GM19025 (cell line): ENCODE measurements at regions not wholly inside any gene's neighbourhood (a gene's known extent, or its start where the extent isn't known, plus 50 kb on each side); places are given as distances from the start of the nearest gene placed in this dataset.

Source experiments
- ATAC-seq: cut with Tn5 transposase; IDR thresholded peaks from one replicate; pipeline ENCODE4 v1.9.1; 2021; ENCODE audit warnings: mild to moderate bottlenecking, low read depth, moderate library complexity; ENCODE audit not compliant: unreplicated experiment

DNA sequence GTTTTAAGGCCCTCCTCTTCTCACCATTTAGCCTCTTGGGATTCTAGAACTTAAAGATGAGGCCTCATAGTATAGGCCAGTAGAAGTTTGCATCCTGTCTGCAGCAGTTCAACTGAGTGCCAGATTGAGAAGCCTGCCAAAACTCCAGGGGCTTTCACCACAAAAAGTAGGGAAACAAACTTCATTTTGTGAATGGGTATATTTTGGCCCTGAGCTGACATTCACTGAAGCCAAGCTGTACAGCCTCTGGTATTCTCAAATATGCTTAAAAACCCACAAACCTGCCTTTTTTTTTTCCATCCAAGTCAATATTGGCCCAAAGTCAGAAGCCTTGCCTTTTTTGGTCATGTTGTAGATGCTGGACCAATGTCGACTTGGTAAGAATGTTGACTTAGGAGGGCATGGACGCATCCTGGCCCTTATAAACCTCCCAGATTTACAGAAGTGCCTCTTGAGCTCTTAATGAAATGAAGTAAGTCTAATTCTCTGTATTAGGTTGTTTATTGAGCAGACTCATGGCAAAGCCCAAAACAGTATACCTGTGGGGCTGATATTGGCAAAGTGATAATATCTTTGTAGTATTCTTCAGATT is 337.5 kb downstream of the CHRM3 start:
- no peak for ATAC-seq

DNA sequence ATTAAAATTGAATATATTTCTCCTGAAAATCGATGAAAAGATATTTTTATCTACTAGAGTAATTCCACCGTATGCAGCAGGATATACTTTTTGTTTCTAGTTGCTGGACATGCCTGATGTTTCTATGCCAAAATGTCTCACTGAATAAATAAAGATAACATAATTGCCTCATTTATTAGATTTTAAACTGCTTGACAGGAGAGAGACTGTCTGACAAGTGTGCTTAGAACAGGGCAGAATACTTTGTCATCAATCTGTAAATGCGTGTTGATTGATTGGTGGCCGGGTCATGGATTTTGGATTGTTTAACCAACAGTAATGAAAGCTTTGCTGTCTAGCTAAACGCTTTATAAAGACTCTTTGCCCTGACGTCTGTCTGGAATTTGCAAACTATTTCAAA is 339.0 kb downstream of the CHRM3 start:
- no peak for ATAC-seq

DNA sequence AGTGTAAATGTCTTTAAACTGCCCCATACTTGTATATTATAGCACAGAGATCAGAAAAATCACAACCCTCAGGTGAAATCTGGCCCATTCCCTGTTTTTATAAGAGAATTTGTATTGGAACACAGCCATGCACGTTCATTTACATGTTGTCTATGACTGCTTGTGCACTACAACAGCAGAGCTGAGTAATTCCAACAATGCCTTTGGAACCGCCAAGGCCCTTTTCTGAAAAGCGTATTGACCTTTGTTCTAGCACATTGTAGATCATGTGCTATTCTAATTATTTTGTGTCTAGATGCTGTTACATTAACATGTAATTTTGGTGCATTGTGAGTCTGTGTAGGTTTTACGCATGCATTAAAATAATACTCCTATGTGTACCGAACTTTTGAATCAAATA is 339.6 kb downstream of the CHRM3 start:
- ATAC-seq = no peak

GRCh38 chr1:239730378-239730777 is 344.0 kb downstream of the CHRM3 start:
- ATAC-seq = no peak

- no peak for ATAC-seq
Observed at GRCh38 chr1:239731082-239731748, 344.8 kb downstream of the CHRM3 start.

DNA sequence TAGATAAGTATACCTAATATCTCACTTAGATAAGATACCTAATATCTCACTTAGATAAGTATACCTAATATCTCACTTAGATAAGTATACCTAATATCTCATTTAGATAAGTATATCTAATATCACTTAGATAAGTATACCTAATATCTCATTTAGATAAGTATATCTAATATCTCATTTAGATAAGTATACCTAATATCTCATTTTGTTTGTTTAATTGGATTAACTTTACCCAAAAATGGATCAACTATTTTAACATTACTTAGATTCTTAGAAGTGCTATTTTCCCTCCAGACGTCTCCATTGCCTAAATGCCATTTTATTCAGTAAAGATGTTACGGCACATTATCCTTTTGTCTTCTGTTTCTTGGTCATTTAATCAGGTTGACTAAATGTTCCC is 346.4 kb downstream of the CHRM3 start:
- ATAC-seq = no peak

GRCh38 chr1:239733995-239734394 is 347.6 kb downstream of the CHRM3 start:
- no peak for ATAC-seq

DNA sequence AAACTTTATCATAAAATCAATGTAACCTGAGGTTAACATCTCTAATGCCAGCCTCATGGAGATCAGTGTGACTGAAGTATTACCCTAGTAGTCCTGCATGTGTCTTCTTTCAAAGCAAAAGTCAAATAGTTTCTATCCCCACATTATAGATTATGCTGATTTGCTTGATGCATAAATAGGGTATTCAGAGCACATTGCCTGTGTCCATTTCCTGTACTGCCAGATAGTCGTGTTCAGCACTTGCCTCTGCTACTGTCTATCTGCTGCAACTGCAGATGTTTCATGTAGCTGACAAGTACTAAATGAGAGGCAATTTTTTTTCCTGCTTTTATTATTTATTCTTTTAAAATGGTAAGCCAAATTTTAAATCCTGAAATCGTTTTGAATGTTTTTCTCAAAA is 348.7 kb downstream of the CHRM3 start:
- ATAC-seq = no peak

GRCh38 chr1:239736479-239736878 is 350.1 kb downstream of the CHRM3 start:
- ATAC-seq = no peak

- ATAC-seq = no peak
Observed at GRCh38 chr1:239739375-239739774, 352.3 kb upstream of the FMN2 start.

GRCh38 chr1:239739919-239740318 is 351.8 kb upstream of the FMN2 start:
- no peak for ATAC-seq

DNA sequence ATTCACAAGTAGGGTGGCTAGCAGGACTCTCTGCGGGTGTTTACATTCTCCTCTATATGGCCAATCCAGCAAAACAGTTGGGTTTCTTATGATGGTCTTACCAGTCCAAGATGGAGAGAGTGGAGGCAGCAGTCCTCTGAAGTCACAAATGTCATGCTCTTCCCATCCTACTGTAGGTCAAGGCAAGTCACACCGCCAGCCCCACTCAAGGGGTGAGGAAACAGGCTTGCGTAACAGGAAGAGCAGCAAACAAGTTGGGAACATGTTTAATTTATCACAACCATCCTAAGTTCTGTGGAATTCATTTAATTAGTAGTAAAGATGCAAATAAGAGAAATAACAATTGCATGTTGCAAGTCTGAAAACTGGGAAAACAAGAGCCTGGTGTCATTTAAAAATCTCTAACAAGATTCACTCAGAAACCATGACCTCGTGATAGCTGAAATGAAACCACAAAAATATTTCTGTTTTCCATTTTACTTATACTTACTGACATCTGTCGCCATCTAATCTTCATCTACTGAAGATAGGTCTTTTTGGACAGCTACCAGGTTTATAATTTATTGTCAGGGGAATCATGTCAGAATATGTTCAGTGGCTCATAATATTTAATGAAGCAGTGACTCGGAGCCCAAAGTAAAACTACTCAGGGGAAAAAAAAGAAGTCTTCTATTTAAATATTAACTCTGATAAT is 349.1 kb upstream of the FMN2 start:
- ATAC-seq = no peak

DNA sequence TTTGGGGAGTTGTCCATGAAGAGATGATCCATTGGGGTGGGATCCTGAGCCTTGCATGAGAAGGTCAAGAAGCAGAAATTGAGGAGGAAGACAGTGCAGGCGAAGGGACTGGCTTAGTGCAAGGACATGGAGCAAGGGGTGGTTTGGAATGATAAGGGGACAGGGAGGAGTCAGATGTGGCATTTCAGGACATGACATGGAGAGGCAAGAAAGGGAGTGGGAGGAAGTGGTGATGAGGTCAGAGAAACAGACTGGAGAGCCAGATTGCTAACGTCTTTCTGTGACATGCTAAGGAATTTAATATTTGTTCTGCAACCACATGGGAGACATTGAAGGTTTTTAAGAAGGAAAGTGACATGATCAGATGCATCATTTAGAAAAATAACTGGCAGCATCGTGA is 346.8 kb upstream of the FMN2 start:
- no peak for ATAC-seq

DNA sequence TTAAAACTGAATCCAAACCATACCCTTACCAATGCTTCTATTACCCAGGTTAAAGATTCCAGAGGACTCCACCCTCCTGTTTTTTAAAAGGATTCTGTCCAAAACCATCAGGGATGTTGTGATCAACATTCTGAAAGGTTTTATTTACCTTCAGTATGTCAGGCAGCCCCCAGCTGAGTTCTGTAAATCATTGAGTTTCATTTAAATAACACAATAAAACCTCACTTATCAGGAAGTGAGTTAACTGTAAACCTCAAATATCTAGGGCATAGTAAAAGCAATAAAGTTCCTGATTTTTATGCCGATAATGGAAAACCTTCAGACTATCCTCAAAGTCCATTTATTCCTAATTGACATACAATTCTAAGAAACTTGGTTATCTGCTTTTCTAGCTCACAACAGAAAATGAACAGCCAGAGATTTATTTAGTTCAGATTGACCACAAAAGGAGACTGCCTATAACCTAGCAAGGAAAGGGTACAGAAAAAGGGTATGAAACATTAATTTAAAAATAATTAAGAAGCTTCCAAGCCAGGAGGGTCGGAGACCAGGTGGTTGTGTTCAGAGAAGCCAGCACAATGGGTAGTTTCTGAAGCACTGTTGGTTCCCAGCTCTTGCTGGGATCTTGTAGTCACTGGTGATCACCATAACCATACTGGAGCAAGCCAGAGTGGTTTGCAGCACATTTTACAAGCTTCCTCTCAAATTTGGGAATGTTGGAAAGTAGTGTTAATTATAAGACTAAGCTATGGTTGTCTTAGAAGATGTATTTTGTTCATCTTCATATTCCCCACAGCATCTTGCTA is 336.4 kb upstream of the FMN2 start:
- no peak for ATAC-seq

DNA sequence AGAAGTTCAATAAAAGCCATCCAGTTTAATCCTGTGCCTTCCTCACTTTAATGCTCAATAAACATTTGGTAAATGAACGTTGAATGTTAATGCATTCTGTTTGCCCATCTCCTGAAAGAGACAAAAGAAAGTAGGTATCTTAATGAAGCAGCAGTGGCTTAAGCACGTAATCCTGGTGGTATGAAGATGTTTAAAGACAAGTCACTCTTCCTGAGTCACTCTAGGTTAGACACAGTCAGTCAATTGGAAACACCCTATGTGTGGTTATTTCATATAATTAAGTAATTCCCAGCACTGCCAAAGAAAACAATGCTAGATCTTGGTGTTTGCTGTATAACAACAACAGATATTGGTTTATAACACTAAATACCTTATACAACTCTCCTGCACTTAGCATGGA is 334.0 kb upstream of the FMN2 start:
- no peak for ATAC-seq

DNA sequence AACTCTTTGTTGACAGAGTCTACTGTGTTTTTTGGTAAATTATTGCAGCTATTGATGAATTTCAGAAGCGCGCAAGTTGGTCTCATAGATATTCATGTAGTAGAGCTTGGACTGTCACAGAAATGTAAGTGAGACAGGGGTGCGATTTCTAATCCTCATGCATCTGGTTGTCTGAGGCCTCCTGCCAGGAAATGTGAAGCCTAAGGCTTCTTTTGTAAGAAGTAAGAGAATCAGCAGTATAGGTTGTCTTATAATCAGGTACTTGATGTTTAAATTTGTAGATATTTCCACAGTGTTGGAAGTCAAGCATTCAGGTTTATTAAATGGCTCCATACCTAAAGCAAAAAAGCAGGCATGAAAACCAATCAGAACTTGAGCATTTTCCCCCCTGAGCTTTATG is 332.9 kb upstream of the FMN2 start:
- ATAC-seq = no peak

DNA sequence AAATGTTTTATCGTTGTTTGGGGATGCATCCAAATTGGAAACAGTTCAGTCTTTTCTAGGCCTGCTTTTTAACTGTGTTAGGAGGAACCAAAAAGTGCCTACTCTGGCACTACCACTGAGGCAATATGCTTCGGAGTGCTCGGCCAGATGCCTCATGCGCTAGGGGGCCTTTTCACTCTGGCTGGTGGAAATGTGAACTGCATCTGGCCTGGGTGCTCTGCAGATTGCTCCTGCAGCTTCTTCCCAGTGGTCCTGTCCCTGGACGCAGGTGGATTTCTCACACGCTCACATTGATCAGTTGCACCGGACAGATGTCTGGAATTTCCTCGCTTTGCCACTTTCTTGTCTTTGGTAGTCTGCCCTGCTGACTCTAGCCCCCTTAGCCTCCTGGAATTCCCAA is 330.2 kb upstream of the FMN2 start:
- ATAC-seq = no peak

GRCh38 chr1:239763850-239764249 is 327.8 kb upstream of the FMN2 start:
- ATAC-seq = no peak

GRCh38 chr1:239764546-239764945 is 327.1 kb upstream of the FMN2 start:
- no peak for ATAC-seq

- no peak for ATAC-seq
Observed at GRCh38 chr1:239765163-239765562, 326.5 kb upstream of the FMN2 start.

DNA sequence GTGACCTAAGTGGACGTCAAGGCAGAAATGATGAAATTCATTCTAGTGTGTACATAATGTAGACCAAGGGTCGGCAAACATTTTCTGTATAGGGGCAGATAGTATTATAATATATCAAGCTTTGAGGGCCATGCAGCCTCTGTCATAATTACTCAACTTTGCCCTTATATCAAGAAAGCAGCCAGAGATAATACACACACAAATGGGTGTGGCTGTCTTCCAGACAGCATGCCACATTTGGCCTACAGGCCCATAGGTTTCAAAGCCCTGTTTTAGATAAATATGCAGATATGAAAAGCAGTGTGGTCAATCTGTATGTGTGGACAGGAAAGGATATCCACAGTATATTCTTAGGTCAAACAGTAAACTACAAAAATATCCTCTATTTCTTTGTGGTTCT is 320.1 kb upstream of the FMN2 start:
- no peak for ATAC-seq
